ENCODE measurements at regions not wholly inside any gene's neighbourhood (a gene's known extent, or its start where the extent isn't known, plus 50 kb on each side); places are given as distances from the start of the nearest gene placed in this dataset.

- H3K4me1 ChIP-seq (ENCODE audit: insufficient read depth, poor library complexity, severe bottlenecking): peaks cover 12% of the 10 kb centered on the region
- no peak for TF ChIP-seq CTCF (IDR thresholded peaks at IDR 0.05; ENCODE audit: poor library complexity, severe bottlenecking)
- H3K36me3 ChIP-seq (ENCODE audit: low read depth): no peaks in the 10 kb centered on the region
- DNase-seq (ENCODE audit: low spot score) (no peak), ATAC-seq (ENCODE audit: low read depth) (no peak)
- H3K4me3 ChIP-seq (ENCODE audit: severe bottlenecking): no peak overlapping the region
- no peaks in the 10 kb centered on the region for H3K9me3 ChIP-seq (ENCODE audit: severe bottlenecking)
- no peaks in the 10 kb centered on the region for H3K27me3 ChIP-seq (ENCODE audit: insufficient read depth, poor library complexity, severe bottlenecking)
- no peak overlapping the region for H3K27ac ChIP-seq (ENCODE audit: poor library complexity, severe bottlenecking)
Measured at GRCh38 chr1:200473698-200474371, 64.0 kb upstream of the ZNF281 start.

DNA sequence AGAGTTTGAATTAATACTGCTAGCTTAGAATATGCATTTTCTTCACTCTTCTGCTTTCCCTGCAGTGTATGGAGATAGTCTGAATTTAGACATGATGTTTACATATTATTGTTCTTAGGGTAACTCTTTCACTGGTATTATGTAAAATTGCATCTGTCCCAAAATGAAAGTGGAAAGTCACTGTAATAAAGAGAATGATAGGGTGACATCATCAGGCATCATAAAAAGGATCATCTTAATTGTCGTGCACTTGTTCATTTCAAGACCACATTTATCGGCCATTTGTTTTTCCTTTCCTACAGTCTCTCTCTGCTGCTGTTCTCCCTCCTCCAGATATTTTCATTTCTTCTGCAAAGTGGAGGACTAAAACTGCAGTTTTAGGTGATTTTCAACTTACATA, 61.9 kb upstream of the ZNF281 start:
- Histone ChIP-seq H3K36me3 (ENCODE audit: low read depth) (no peaks in the 10 kb centered on the region), H3K4me3 (ENCODE audit: severe bottlenecking) (no peak overlapping the region), H3K27me3 (ENCODE audit: insufficient read depth, poor library complexity, severe bottlenecking) (no peaks in the 10 kb centered on the region), H3K27ac (ENCODE audit: poor library complexity, severe bottlenecking) (no peak overlapping the region), H3K4me1 (ENCODE audit: insufficient read depth, poor library complexity, severe bottlenecking) (no peaks in the 10 kb centered on the region), H3K9me3 (ENCODE audit: severe bottlenecking) (no peaks in the 10 kb centered on the region)
- DNase-seq (ENCODE audit: low spot score): no peak
- no peak for TF ChIP-seq CTCF (IDR thresholded peaks at IDR 0.05; ENCODE audit: poor library complexity, severe bottlenecking)
- ATAC-seq (ENCODE audit: low read depth): no peak

DNA sequence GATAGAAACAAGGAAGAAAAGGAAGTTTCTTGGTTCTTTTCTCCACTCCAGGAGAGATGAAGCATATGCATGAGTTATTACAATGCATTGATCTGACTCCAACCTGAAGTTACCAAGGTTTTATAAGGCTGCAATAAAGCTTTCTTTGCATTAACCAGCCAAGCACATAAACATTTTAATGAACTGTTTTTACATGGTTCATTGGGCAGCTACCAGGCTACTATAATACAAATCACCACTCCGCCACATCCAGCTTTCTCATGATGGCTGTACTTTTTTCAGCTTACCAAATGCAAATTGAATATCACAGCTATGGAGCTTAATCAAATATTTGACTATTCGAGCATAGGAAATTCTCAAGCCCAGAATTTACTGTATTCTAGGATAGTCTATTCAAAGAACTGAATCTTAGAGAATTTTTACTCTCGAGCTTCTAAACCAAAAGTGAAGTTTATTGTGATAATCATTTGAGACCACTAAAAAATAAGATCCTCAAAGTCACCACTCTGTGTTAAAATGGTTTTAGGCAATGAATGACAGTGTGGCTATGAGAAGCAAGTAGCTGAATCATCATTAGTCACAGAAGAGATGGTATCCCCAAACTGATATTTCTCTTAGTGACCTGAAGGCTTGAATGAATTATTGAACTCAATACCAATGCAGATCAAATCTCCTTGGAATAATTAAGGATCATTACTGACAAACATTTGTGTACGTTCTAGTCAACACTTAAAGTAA, 58.6 kb upstream of the ZNF281 start:
- Histone ChIP-seq H3K9me3 (ENCODE audit: severe bottlenecking) (no peaks in the 10 kb centered on the region), H3K36me3 (ENCODE audit: low read depth) (no peaks in the 10 kb centered on the region), H3K4me3 (ENCODE audit: severe bottlenecking) (no peak overlapping the region), H3K4me1 (ENCODE audit: insufficient read depth, poor library complexity, severe bottlenecking) (no peaks in the 10 kb centered on the region), H3K27ac (ENCODE audit: poor library complexity, severe bottlenecking) (no peak overlapping the region), H3K27me3 (ENCODE audit: insufficient read depth, poor library complexity, severe bottlenecking) (no peaks in the 10 kb centered on the region)
- no peak for TF ChIP-seq CTCF (IDR thresholded peaks at IDR 0.05; ENCODE audit: poor library complexity, severe bottlenecking)
- DNase-seq (ENCODE audit: low spot score): no peak
- ATAC-seq (ENCODE audit: low read depth): no peak

DNA sequence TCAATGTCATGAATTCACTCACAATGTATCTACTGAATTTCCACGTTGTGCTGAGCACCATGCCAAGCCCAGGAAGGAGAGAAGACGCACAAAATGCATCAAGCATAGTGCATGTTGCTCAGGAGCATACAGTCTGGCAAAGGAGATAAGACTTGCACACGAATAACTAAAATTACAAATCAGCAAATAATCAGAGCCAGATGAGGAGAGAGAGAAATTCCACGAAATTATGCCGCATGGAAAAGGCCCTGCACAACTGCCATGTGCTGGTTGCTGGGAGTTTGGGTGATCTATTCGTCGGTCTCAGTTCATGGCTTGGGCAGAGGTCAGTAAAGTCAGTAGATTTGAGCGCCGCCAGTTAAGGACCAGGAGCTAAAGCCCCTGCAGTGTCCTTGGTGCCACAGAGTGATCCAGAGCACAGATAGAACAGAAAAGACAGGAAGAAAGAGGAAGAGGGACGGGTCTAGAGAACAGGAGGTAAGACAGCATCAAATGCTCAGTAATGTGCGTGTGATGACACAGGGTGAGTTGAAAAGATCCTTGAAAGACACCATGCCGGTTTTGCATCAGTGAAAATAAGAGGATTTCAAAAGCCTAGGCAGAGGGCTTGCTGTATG, 55.1 kb upstream of the ZNF281 start:
- no peak for DNase-seq (ENCODE audit: low spot score)
- no peaks in the 10 kb centered on the region for H3K36me3 ChIP-seq (ENCODE audit: low read depth)

More for the DNA sequence above, 55.1 kb upstream of the ZNF281 start:
- H3K4me3 ChIP-seq (ENCODE audit: severe bottlenecking): no peak overlapping the region
- TF ChIP-seq CTCF (IDR thresholded peaks at IDR 0.05; ENCODE audit: poor library complexity, severe bottlenecking): no peak
- no peak for ATAC-seq (ENCODE audit: low read depth)
- H3K9me3 ChIP-seq (ENCODE audit: severe bottlenecking): no peaks in the 10 kb centered on the region
- no peak overlapping the region for H3K27ac ChIP-seq (ENCODE audit: poor library complexity, severe bottlenecking)
- H3K27me3 ChIP-seq (ENCODE audit: insufficient read depth, poor library complexity, severe bottlenecking): no peaks in the 10 kb centered on the region
- no peaks in the 10 kb centered on the region for H3K4me1 ChIP-seq (ENCODE audit: insufficient read depth, poor library complexity, severe bottlenecking)

Data from RWPE2 (cell line).